ENCODE measurements at regions not wholly inside any gene's neighbourhood (a gene's known extent, or its start where the extent isn't known, plus 50 kb on each side); places are given as distances from the start of the nearest gene placed in this dataset.

DNA sequence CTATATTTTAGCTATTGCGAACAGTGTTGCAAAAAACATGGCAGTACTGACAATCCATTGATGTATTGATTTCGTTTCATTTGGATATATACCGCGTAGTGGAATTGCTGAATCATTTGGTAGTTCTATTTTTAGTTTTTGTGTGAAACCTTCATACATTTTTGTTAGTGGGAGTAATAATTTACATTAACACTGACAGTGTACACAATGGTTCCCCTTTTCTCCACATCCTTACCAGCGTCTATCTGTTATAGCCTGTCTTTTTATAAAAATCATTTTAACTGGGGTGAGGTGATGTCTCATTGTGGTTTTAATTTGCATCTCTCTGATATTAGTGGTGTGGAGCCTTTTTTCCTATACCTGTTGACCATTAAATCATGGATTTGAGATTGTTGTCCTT, 392.4 kb upstream of the ALCAM start (continued):
- TF ChIP-seq REST (IDR thresholded peaks at IDR 0.05; ENCODE audit: borderline replicate concordance) (no peak), EZH2 (IDR thresholded peaks at IDR 0.05; ENCODE audit: borderline replicate concordance, insufficient read depth, low read length, poor library complexity, severe bottlenecking) (no peak)

DNA sequence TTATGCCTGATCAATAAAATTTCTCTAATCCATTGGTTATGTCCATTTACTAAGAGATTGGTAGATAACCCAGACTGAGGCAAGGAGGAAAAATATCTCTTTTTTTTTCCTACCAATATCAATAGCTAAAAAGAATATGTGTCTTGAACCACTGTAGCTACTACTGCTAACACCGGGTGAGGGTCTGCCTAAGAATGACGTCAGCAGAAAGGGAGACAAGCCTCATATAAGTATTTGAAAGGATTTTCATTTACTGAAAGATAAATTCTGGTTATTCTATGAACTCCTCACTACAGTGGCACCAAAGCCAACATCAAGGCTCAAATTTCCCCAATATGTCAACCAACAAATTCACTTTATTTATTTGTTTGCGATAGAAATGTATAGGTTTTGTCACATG, 389.0 kb upstream of the ALCAM start:
- no peak overlapping the region for H2AFZ ChIP-seq (ENCODE audit: low read depth, low read length)
- no peak overlapping the region for H3K4me2 ChIP-seq (ENCODE audit: low read length)
- no peaks in the 10 kb centered on the region for H3K9me3 ChIP-seq (ENCODE audit: low read length)
- H3K9ac ChIP-seq (ENCODE audit: low read length): no peak overlapping the region
- no peaks in the 10 kb centered on the region for H4K20me1 ChIP-seq (ENCODE audit: insufficient read depth)
- no peak overlapping the region for H3K27ac ChIP-seq (ENCODE audit: low read length)
- H3K9me2 ChIP-seq (ENCODE audit: insufficient read depth, low read length): no peaks in the 10 kb centered on the region
- H3K36me3 ChIP-seq (ENCODE audit: insufficient read depth, low read length): no peaks in the 10 kb centered on the region
- H3F3A ChIP-seq (ENCODE audit: insufficient read depth, low read length, poor library complexity, severe bottlenecking): no peaks in the 10 kb centered on the region
- H3K79me2 ChIP-seq (replicated peaks; ENCODE audit: insufficient read depth, low read length): no peaks in the 10 kb centered on the region
- H3K4me3 ChIP-seq (ENCODE audit: low read length): no peak overlapping the region
- TF ChIP-seq CTCF (IDR thresholded peaks at IDR 0.05; ENCODE audit: poor library complexity, severe bottlenecking): no peak
- TF ChIP-seq POLR2AphosphoS5 (IDR thresholded peaks at IDR 0.05): no peak
- TF ChIP-seq EP300 (conservative IDR thresholded peaks at IDR 0.05; ENCODE audit: poor library complexity, severe bottlenecking): no peak
- no peak for TF ChIP-seq SMC3 (conservative IDR thresholded peaks at IDR 0.05; ENCODE audit: poor library complexity)
- no peak for TF ChIP-seq REST (IDR thresholded peaks at IDR 0.05; ENCODE audit: borderline replicate concordance)
- TF ChIP-seq MXI1 (conservative IDR thresholded peaks at IDR 0.05; ENCODE audit: poor library complexity, severe bottlenecking): no peak
- TF ChIP-seq EZH2 (IDR thresholded peaks at IDR 0.05; ENCODE audit: borderline replicate concordance, insufficient read depth, low read length, poor library complexity, severe bottlenecking): no peak
- no peak for TF ChIP-seq RAD21 (conservative IDR thresholded peaks at IDR 0.05)
- no peak for TF ChIP-seq TAF1 (IDR thresholded peaks at IDR 0.05; ENCODE audit: low read depth)
- H3K27me3 ChIP-seq (ENCODE audit: insufficient read depth, low read depth, low read length): no peaks in the 10 kb centered on the region
